ENCODE measurements at regions not wholly inside any gene's neighbourhood (a gene's known extent, or its start where the extent isn't known, plus 50 kb on each side); places are given as distances from the start of the nearest gene placed in this dataset.

GRCh38 chrX:39212456-39212855 lies 411.2 kb downstream of the MID1IP1 start:
- no peaks in the 10 kb centered on the region for H3K9me3 ChIP-seq (ENCODE audit: insufficient read depth, low read length)
- no peak overlapping the region for H3K4me2 ChIP-seq (ENCODE audit: low read depth, low read length, poor library complexity, severe bottlenecking)
- no peak for TF ChIP-seq EZH2phosphoT487 (conservative IDR thresholded peaks at IDR 0.05; ENCODE audit: low read length)
- TF ChIP-seq, protein P1, sequence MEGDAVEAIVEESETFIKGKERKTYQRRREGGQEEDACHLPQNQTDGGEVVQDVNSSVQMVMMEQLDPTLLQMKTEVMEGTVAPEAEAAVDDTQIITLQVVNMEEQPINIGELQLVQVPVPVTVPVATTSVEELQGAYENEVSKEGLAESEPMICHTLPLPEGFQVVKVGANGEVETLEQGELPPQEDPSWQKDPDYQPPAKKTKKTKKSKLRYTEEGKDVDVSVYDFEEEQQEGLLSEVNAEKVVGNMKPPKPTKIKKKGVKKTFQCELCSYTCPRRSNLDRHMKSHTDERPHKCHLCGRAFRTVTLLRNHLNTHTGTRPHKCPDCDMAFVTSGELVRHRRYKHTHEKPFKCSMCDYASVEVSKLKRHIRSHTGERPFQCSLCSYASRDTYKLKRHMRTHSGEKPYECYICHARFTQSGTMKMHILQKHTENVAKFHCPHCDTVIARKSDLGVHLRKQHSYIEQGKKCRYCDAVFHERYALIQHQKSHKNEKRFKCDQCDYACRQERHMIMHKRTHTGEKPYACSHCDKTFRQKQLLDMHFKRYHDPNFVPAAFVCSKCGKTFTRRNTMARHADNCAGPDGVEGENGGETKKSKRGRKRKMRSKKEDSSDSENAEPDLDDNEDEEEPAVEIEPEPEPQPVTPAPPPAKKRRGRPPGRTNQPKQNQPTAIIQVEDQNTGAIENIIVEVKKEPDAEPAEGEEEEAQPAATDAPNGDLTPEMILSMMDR (IDR thresholded peaks at IDR 0.05; ENCODE audit: insufficient read depth, low read length, poor library complexity, severe bottlenecking) = no peak
- no peak overlapping the region for H3K4me3 ChIP-seq (ENCODE audit: insufficient read depth, low read length, poor library complexity, severe bottlenecking)
- H3K27me3 ChIP-seq (ENCODE audit: low read length) = no peaks in the 10 kb centered on the region
- no peak overlapping the region for H2AFZ ChIP-seq (ENCODE audit: low read depth, low read length, severe bottlenecking)
- no peaks in the 10 kb centered on the region for H3F3A ChIP-seq (ENCODE audit: insufficient read depth)
- H4K20me1 ChIP-seq (ENCODE audit: low read depth, low read length) = no peaks in the 10 kb centered on the region
- no peaks in the 10 kb centered on the region for H3K36me3 ChIP-seq (ENCODE audit: low read length)
- H3K79me2 ChIP-seq (ENCODE audit: insufficient read depth, low read length) = no peaks in the 10 kb centered on the region
- no peak overlapping the region for H3K27ac ChIP-seq (ENCODE audit: low read depth, low read length)
- H3K9ac ChIP-seq (ENCODE audit: low read length) = no peak overlapping the region
- no peaks in the 10 kb centered on the region for H3K9me2 ChIP-seq (replicated peaks; ENCODE audit: insufficient read depth, low read length)

- Histone ChIP-seq H3K4me2 (ENCODE audit: low read depth, low read length, poor library complexity, severe bottlenecking) (no peak overlapping the region), H2AFZ (ENCODE audit: low read depth, low read length, severe bottlenecking) (no peak overlapping the region), H3K4me3 (ENCODE audit: insufficient read depth, low read length, poor library complexity, severe bottlenecking) (no peak overlapping the region), H3K9me3 (ENCODE audit: insufficient read depth, low read length) (no peaks in the 10 kb centered on the region), H3K9me2 (replicated peaks; ENCODE audit: insufficient read depth, low read length) (no peaks in the 10 kb centered on the region), H3K9ac (ENCODE audit: low read length) (no peak overlapping the region), H3K27me3 (ENCODE audit: low read length) (no peaks in the 10 kb centered on the region), H3K79me2 (ENCODE audit: insufficient read depth, low read length) (no peaks in the 10 kb centered on the region), H3K36me3 (ENCODE audit: low read length) (no peaks in the 10 kb centered on the region), H3F3A (ENCODE audit: insufficient read depth) (no peaks in the 10 kb centered on the region), H3K27ac (ENCODE audit: low read depth, low read length) (no peak overlapping the region), H4K20me1 (ENCODE audit: low read depth, low read length) (no peaks in the 10 kb centered on the region)
- TF ChIP-seq, protein P1 (IDR thresholded peaks at IDR 0.05; ENCODE audit: insufficient read depth, low read length, poor library complexity, severe bottlenecking) = no peak
- TF ChIP-seq EZH2phosphoT487 (conservative IDR thresholded peaks at IDR 0.05; ENCODE audit: low read length) = no peak
Measured at GRCh38 chrX:39214387-39215126, 413.3 kb downstream of the MID1IP1 start.

- Histone ChIP-seq H3K9ac (ENCODE audit: low read length) (no peak overlapping the region), H3K9me2 (replicated peaks; ENCODE audit: insufficient read depth, low read length) (no peaks in the 10 kb centered on the region), H2AFZ (ENCODE audit: low read depth, low read length, severe bottlenecking) (no peak overlapping the region), H3K4me2 (ENCODE audit: low read depth, low read length, poor library complexity, severe bottlenecking) (no peak overlapping the region), H3K4me3 (ENCODE audit: insufficient read depth, low read length, poor library complexity, severe bottlenecking) (no peak overlapping the region), H3K9me3 (ENCODE audit: insufficient read depth, low read length) (no peaks in the 10 kb centered on the region), H3K36me3 (ENCODE audit: low read length) (no peaks in the 10 kb centered on the region), H3K27ac (ENCODE audit: low read depth, low read length) (no peak overlapping the region), H4K20me1 (ENCODE audit: low read depth, low read length) (no peaks in the 10 kb centered on the region), H3F3A (ENCODE audit: insufficient read depth) (no peaks in the 10 kb centered on the region), H3K27me3 (ENCODE audit: low read length) (no peaks in the 10 kb centered on the region), H3K79me2 (ENCODE audit: insufficient read depth, low read length) (no peaks in the 10 kb centered on the region)
- no peak for TF ChIP-seq EZH2phosphoT487 (conservative IDR thresholded peaks at IDR 0.05; ENCODE audit: low read length)
- TF ChIP-seq, protein P1 (IDR thresholded peaks at IDR 0.05; ENCODE audit: insufficient read depth, low read length, poor library complexity, severe bottlenecking) = no peak
Measured at GRCh38 chrX:39220952-39221351, 419.7 kb downstream of the MID1IP1 start.
